H9 (cell line): ENCODE measurements at regions not wholly inside any gene's neighbourhood (a gene's known extent, or its start where the extent isn't known, plus 50 kb on each side); places are given as distances from the start of the nearest gene placed in this dataset.

Experiments used
- DNase-seq: peaks from one replicate; pipeline ENCODE4 v3.0.0-alpha.2; 2017
- H2AFZ ChIP-seq: one replicate; pipeline ENCODE4 v1.6.1; 2013; ENCODE audit warnings: mild to moderate bottlenecking, low read length, control low read depth, moderate library complexity
- H2AK5ac ChIP-seq: 2 replicates; pipeline ENCODE4 v1.6.1; 2013; ENCODE audit warnings: low read length, control low read depth, mixed read lengths; ENCODE audit not compliant: insufficient read length
- H2BK120ac ChIP-seq: one replicate; pipeline ENCODE4 v1.6.1; 2013; ENCODE audit warnings: low read depth, mild to moderate bottlenecking, low read length, control low read depth, inconsistent platforms; ENCODE audit not compliant: poor library complexity, severe bottlenecking
- H2BK12ac ChIP-seq: 2 replicates; pipeline ENCODE4 v1.6.1; 2013; ENCODE audit warnings: low read length, control low read depth, mixed read lengths, low read depth; ENCODE audit not compliant: insufficient read length
- H2BK15ac ChIP-seq: 2 replicates; pipeline ENCODE4 v1.6.1; 2013; ENCODE audit warnings: low read depth, low read length, control low read depth
- H2BK20ac ChIP-seq: one replicate; pipeline ENCODE4 v1.6.1; 2013; ENCODE audit warnings: low read depth, mild to moderate bottlenecking, low read length, control low read depth, inconsistent platforms; ENCODE audit not compliant: poor library complexity, severe bottlenecking
- H2BK5ac ChIP-seq: 2 replicates; pipeline ENCODE4 v1.6.1; 2013; ENCODE audit warnings: low read length, control low read depth, mixed read lengths; ENCODE audit not compliant: insufficient read length
- H3K14ac ChIP-seq: 2 replicates; pipeline ENCODE4 v1.6.1; 2013; ENCODE audit warnings: low read length, control low read depth; ENCODE audit not compliant: insufficient read depth
- H3K18ac ChIP-seq: 2 replicates; pipeline ENCODE4 v1.6.1; 2013; ENCODE audit warnings: low read depth, mild to moderate bottlenecking, mixed read lengths, low read length, control low read depth; ENCODE audit not compliant: insufficient read length
- H3K23ac ChIP-seq: 2 replicates; pipeline ENCODE4 v1.6.1; 2013; ENCODE audit warnings: low read length, control low read depth, mixed read lengths, low read depth; ENCODE audit not compliant: insufficient read length
- H3K23me2 ChIP-seq: 2 replicates; pipeline ENCODE4 v1.6.1; 2013; ENCODE audit warnings: low read depth, mild to moderate bottlenecking, mixed read lengths, low read length, control low read depth; ENCODE audit not compliant: insufficient read length, poor library complexity, severe bottlenecking
- H3K27ac ChIP-seq: 2 replicates; pipeline ENCODE4 v1.5.1; 2013; ENCODE audit warnings: low read length, control low read depth, mixed read lengths, low read depth; ENCODE audit not compliant: insufficient read length
- H3K27me3 ChIP-seq: 2 replicates; pipeline ENCODE4 v1.6.1; 2013; ENCODE audit warnings: low read length, control low read depth, inconsistent platforms; ENCODE audit not compliant: insufficient read depth
- H3K4ac ChIP-seq: 2 replicates; pipeline ENCODE4 v1.6.1; 2013; ENCODE audit warnings: low read depth, mild to moderate bottlenecking, control low read depth, inconsistent platforms, low read length, moderate library complexity
- H3K4me1 ChIP-seq: 2 replicates; pipeline ENCODE4 v1.6.1; 2013; ENCODE audit warnings: low read length, control low read depth, inconsistent platforms; ENCODE audit not compliant: insufficient read depth
- H3K4me2 ChIP-seq: 2 replicates; pipeline ENCODE4 v1.6.1; 2013; ENCODE audit warnings: low read length, control low read depth, mixed read lengths; ENCODE audit not compliant: insufficient read length, insufficient read depth
- H3K56ac ChIP-seq: 2 replicates; pipeline ENCODE4 v1.6.1; 2013; ENCODE audit warnings: low read depth, mild to moderate bottlenecking, mixed read lengths, low read length, control low read depth; ENCODE audit not compliant: insufficient read length
- H3K79me1 ChIP-seq: 2 replicates; pipeline ENCODE4 v1.6.1; 2013; ENCODE audit warnings: low read depth, mild to moderate bottlenecking, moderate library complexity, low read length, control low read depth, inconsistent platforms; ENCODE audit not compliant: insufficient read depth, poor library complexity, severe bottlenecking
- H3K79me2 ChIP-seq: 2 replicates; pipeline ENCODE4 v1.6.1; 2013; ENCODE audit warnings: low read length, control low read depth, inconsistent platforms; ENCODE audit not compliant: insufficient read depth
- H3K9ac ChIP-seq: 2 replicates; pipeline ENCODE4 v1.6.1; 2013; ENCODE audit warnings: low read length, control low read depth, mixed read lengths; ENCODE audit not compliant: insufficient read length; ENCODE audit errors: extremely low read depth
- H3K9me3 ChIP-seq: one replicate; pipeline ENCODE4 v1.6.1; 2013; ENCODE audit warnings: low read depth, low read length, inconsistent platforms; ENCODE audit not compliant: control insufficient read depth
- H3T11ph ChIP-seq: one replicate; pipeline ENCODE4 v1.6.1; 2013; ENCODE audit warnings: mild to moderate bottlenecking, low read length, control low read depth, inconsistent platforms
- H4K20me1 ChIP-seq: one replicate; pipeline ENCODE4 v1.6.1; 2013; ENCODE audit not compliant: control insufficient read depth, insufficient read length, insufficient read depth
- H4K5ac ChIP-seq: 2 replicates; pipeline ENCODE4 v1.6.1; 2013; ENCODE audit warnings: low read depth, mild to moderate bottlenecking, mixed read lengths, low read length, control low read depth; ENCODE audit not compliant: insufficient read length
- H4K8ac ChIP-seq: replicated peaks from 2 replicates; pipeline ENCODE4 v1.6.1; 2013; ENCODE audit warnings: low read length, control low read depth, mixed read lengths, low read depth; ENCODE audit not compliant: insufficient read length
- H4K91ac ChIP-seq: 2 replicates; pipeline ENCODE4 v1.6.1; 2013; ENCODE audit warnings: low read depth, mild to moderate bottlenecking, moderate library complexity, mixed read lengths, low read length, control low read depth; ENCODE audit not compliant: insufficient read length
- H3K27ac Mint-ChIP-seq, 3 experiments: 2 replicates in 2 of 3; 3 replicates in 1 of 3; pipeline ENCODE4 v1.8.0; 2020 to 2021; ENCODE audit warnings: mixed read lengths in 3 of 3, mild to moderate bottlenecking in 1 of 3, moderate library complexity in 1 of 3
- H3K27me3 Mint-ChIP-seq: 2 replicates; pipeline ENCODE4 v1.8.0; 2021; ENCODE audit warnings: low read depth, mild to moderate bottlenecking, moderate library complexity, mixed read lengths
- H3K36me3 Mint-ChIP-seq, 3 experiments: 2 replicates in 2 of 3; 3 replicates in 1 of 3; pipeline ENCODE4 v1.8.0; 2020 to 2021; ENCODE audit warnings: low read depth in 3 of 3, mixed read lengths in 3 of 3; ENCODE audit not compliant: insufficient read depth in 1 of 3
- H3K4me1 Mint-ChIP-seq, 2 experiments: 2 replicates each; pipeline ENCODE4 v1.8.0; 2020; ENCODE audit warnings: mixed read lengths in 2 of 2
- H3K4me3 Mint-ChIP-seq, 2 experiments: 2 replicates in 1 of 2; 3 replicates in 1 of 2; pipeline ENCODE4 v1.8.0; 2020 to 2021; ENCODE audit warnings: mild to moderate bottlenecking in 2 of 2, mixed read lengths in 2 of 2, moderate library complexity in 1 of 2
- H3K9me3 Mint-ChIP-seq, 2 experiments: 2 replicates in 1 of 2; 3 replicates in 1 of 2; pipeline ENCODE4 v1.8.0; 2020; ENCODE audit warnings: mild to moderate bottlenecking in 2 of 2, mixed read lengths in 2 of 2, moderate library complexity in 1 of 2
- WGBS: extraction: QIAGEN DNeasy Blood & Tissue Kit; methylation state at CpG from one replicate; pipeline ENCODE4 v1.1.7; 2013; ENCODE audit warnings: missing lambda C conversion rate, low lambda C conversion rate, mixed read lengths; ENCODE audit not compliant: insufficient read length; ENCODE audit errors: extremely low coverage; 5-methylcytosine and 5-hydroxymethylcytosine counted together
- TF ChIP-seq, protein P1 (sequence below): fragments of 200-600 bp; sonication (generic); conservative IDR thresholded peaks from 3 replicates; pipeline ENCODE4 v1.8.0; 2021; ENCODE audit warnings: antibody characterized with exemption, mild to moderate bottlenecking

DNA sequence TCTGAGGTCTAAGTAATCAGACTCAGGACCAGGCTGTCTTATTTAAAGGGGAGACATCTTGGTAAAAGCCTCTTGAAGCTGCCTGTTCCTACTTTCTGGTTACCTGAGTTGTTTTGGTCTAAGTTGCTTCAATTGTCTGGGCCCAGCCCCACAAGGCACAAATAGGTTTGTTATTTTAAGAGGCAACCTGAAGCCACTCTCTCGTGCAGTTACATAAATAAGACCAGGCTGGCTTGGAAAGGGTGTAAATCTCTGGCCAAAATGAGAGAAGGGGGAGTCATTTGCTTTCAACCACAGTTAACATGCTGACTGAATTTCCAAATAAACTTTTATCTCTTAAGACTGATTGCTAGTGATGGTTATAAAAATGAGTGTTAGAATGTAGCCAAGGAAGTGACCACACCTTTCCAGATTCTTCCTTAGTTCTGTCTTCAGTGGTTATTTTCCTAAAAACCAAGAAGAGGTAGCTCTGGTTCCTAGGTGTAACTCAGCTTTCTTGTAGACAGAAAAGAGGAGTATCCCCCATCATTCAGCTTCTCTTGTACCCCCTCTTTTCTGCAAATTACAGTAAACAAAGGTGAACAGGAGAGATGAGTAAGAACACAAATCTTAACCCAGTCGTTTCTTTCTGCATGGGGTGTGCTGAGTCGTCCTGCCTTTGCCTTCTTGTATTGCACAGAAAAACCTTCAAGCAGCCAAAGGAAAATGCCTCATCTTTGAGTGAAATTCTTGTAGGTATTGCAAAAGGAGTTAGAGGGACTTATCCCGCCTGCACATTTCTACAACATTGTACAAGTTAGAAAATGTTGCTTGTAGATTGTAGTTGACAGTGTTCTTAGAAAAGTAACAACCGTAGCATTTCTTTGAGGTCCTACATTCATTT, 161.5 kb upstream of the NT5C1B start:
- Mint-ChIP-seq H3K9me3 (no peaks in the 10 kb centered on the region), H3K36me3 (no peaks in the 10 kb centered on the region), H3K4me3 (no peak overlapping the region), H3K27ac (no peak overlapping the region), H3K4me1 (no peaks in the 10 kb centered on the region), H3K27me3 (peaks cover 6% of the 10 kb centered on the region)
- Histone ChIP-seq H3K9me3 (no peaks in the 10 kb centered on the region), H3K23me2 (no peaks in the 10 kb centered on the region), H2BK20ac (no peak overlapping the region), H3K56ac (no peak overlapping the region), H3K23ac (no peak overlapping the region), H3K4me2 (no peak overlapping the region), H3K79me2 (no peaks in the 10 kb centered on the region), H4K91ac (no peak overlapping the region), H2AFZ (no peak overlapping the region), H2BK12ac (no peak overlapping the region), H2BK120ac (no peak overlapping the region), H3K79me1 (no peaks in the 10 kb centered on the region), H3K14ac (no peak overlapping the region), H3K27ac (no peak overlapping the region), H2BK5ac (no peak overlapping the region), H3K4me1 (no peaks in the 10 kb centered on the region), H3K27me3 (no peaks in the 10 kb centered on the region), H3K4ac (no peak overlapping the region), H3K9ac (no peak overlapping the region), H4K5ac (no peak overlapping the region), H3T11ph (no peak overlapping the region), H2BK15ac (no peak overlapping the region), H4K8ac (no peak overlapping the region), H2AK5ac (no peak overlapping the region), H4K20me1 (no peaks in the 10 kb centered on the region), H3K18ac (no peak overlapping the region)
- TF ChIP-seq, protein P1, sequence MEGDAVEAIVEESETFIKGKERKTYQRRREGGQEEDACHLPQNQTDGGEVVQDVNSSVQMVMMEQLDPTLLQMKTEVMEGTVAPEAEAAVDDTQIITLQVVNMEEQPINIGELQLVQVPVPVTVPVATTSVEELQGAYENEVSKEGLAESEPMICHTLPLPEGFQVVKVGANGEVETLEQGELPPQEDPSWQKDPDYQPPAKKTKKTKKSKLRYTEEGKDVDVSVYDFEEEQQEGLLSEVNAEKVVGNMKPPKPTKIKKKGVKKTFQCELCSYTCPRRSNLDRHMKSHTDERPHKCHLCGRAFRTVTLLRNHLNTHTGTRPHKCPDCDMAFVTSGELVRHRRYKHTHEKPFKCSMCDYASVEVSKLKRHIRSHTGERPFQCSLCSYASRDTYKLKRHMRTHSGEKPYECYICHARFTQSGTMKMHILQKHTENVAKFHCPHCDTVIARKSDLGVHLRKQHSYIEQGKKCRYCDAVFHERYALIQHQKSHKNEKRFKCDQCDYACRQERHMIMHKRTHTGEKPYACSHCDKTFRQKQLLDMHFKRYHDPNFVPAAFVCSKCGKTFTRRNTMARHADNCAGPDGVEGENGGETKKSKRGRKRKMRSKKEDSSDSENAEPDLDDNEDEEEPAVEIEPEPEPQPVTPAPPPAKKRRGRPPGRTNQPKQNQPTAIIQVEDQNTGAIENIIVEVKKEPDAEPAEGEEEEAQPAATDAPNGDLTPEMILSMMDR = no peak
- WGBS = no CpG with 5 or more reads among the region's 5 CpGs
- DNase-seq = no peak
